NT2/D1 (cell line): ENCODE measurements at regions not wholly inside any gene's neighbourhood (a gene's known extent, or its start where the extent isn't known, plus 50 kb on each side); places are given as distances from the start of the nearest gene placed in this dataset.

Experiments
- DNase-seq: peaks from one replicate; pipeline ENCODE4 v3.0.0-alpha.2; 2011; ENCODE audit warnings: low read depth, low spot score
- H3K27me3 ChIP-seq: 2 replicates; pipeline ENCODE4 v1.6.0; 2011; ENCODE audit warnings: mild to moderate bottlenecking; ENCODE audit not compliant: insufficient read length, insufficient read depth
- H3K36me3 ChIP-seq: 2 replicates; pipeline ENCODE4 v1.6.1; 2011; ENCODE audit warnings: mild to moderate bottlenecking, low read length, mixed read lengths; ENCODE audit not compliant: insufficient read depth, insufficient read length
- H3K4me1 ChIP-seq: 2 replicates; pipeline ENCODE4 v1.5.1; 2011; ENCODE audit not compliant: insufficient read depth, insufficient read length
- H3K4me3 ChIP-seq: 2 replicates; pipeline ENCODE4 v1.5.1; 2011; ENCODE audit warnings: low read depth; ENCODE audit not compliant: insufficient read length
- H3K9ac ChIP-seq: 2 replicates; pipeline ENCODE4 v1.6.0; 2011; ENCODE audit warnings: low read depth; ENCODE audit not compliant: insufficient read length
- H3K9me3 ChIP-seq: 2 replicates; pipeline ENCODE4 v1.5.1; 2011; ENCODE audit warnings: mild to moderate bottlenecking, low read length; ENCODE audit not compliant: insufficient read depth
- SUZ12 ChIP-seq: IDR thresholded peaks from 2 replicates; pipeline ENCODE4 v1.6.1; 2011; ENCODE audit not compliant: insufficient read length, insufficient read depth; ENCODE audit errors: extremely low read depth
- YY1 ChIP-seq: IDR thresholded peaks from 2 replicates; pipeline ENCODE4 v1.6.1; 2011; ENCODE audit not compliant: insufficient read length, insufficient read depth
- ZNF274 ChIP-seq: IDR thresholded peaks from 2 replicates; pipeline ENCODE4 v1.6.1; 2011; ENCODE audit warnings: mild to moderate bottlenecking, low read depth, low read length

DNA sequence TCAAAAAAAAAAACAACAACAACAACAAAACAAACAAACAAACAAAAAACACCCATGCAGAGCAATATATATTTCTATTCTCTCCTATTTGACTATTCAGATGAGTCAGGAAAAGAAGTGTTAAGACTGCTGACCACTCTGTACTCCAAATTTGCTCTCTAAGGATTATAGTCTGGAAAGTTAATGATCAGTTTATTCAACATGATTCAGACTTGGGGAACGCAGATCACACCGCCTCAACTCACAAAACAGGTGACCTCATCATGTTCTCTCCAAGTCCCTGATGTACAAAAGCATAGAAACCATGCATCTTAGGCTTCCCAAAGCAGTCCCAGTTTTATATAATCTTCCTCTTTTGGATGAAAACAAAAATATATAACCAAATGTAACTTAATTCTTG lies 51.9 kb upstream of the PRRC2C start:
- Histone ChIP-seq H3K4me1 (peaks cover 4% of the 10 kb centered on the region), H3K36me3 (no peaks in the 10 kb centered on the region), H3K4me3 (no peak overlapping the region), H3K9me3 (peaks cover 45% of the 10 kb centered on the region), H3K9ac (no peak overlapping the region), H3K27me3 (no peaks in the 10 kb centered on the region)
- no peak for DNase-seq
- TF ChIP-seq ZNF274 (no peak), SUZ12 (no peak), YY1 (no peak)

GRCh38 chr1:171434717-171435346 lies 50.5 kb upstream of the PRRC2C start:
- no peak for DNase-seq
- no peak overlapping the region for H3K4me3 ChIP-seq
- H3K9ac ChIP-seq: no peak overlapping the region
- H3K36me3 ChIP-seq: no peaks in the 10 kb centered on the region
- no peaks in the 10 kb centered on the region for H3K27me3 ChIP-seq
- peaks cover 4% of the 10 kb centered on the region for H3K4me1 ChIP-seq
- peaks cover 31% of the 10 kb centered on the region for H3K9me3 ChIP-seq
- TF ChIP-seq SUZ12 (no peak), YY1 (no peak), ZNF274 (no peak)
